Karpas-422 (cell line): ENCODE measurements at regions not wholly inside any gene's neighbourhood (a gene's known extent, or its start where the extent isn't known, plus 50 kb on each side); places are given as distances from the start of the nearest gene placed in this dataset.

Source experiments
- DNase-seq: peaks from one replicate; pipeline ENCODE4 v3.0.0-alpha.2; 2015
- H2AFZ ChIP-seq: fragments of 200-600 bp; sonication (generic); 2 replicates; pipeline ENCODE4 v1.6.1; 2014; ENCODE audit warnings: antibody characterized with exemption, low read length, mixed read lengths
- H3K27ac ChIP-seq: fragments of 200-600 bp; sonication (generic); 2 replicates; pipeline ENCODE4 v1.5.1; 2014; ENCODE audit warnings: mild to moderate bottlenecking, low read length, moderate library complexity
- H3K27me3 ChIP-seq: fragments of 200-600 bp; sonication (generic); 2 replicates; pipeline ENCODE4 v1.6.1; 2014; ENCODE audit warnings: low read length, mixed read lengths
- H3K36me3 ChIP-seq: fragments of 200-600 bp; sonication (generic); 2 replicates; pipeline ENCODE4 v1.6.1; 2014; ENCODE audit warnings: low read length, mixed read lengths; ENCODE audit not compliant: insufficient read depth
- H3K4me1 ChIP-seq: fragments of 200-600 bp; sonication (generic); 2 replicates; pipeline ENCODE4 v1.6.1; 2014; ENCODE audit warnings: mild to moderate bottlenecking, low read length, mixed read lengths
- H3K4me2 ChIP-seq: fragments of 200-600 bp; sonication (generic); 2 replicates; pipeline ENCODE4 v1.6.1; 2014; ENCODE audit warnings: low read length, low read depth, mild to moderate bottlenecking; ENCODE audit not compliant: poor library complexity, severe bottlenecking
- H3K4me3 ChIP-seq: fragments of 200-600 bp; sonication (generic); 2 replicates; pipeline ENCODE4 v1.5.1; 2014; ENCODE audit warnings: mild to moderate bottlenecking, antibody characterized with exemption, low read length, mixed read lengths
- H3K79me2 ChIP-seq: fragments of 200-600 bp; sonication (generic); 2 replicates; pipeline ENCODE4 v1.6.1; 2014; ENCODE audit warnings: mild to moderate bottlenecking, low read length, mixed read lengths
- H3K9ac ChIP-seq: fragments of 200-600 bp; sonication (generic); 2 replicates; pipeline ENCODE4 v1.6.0; 2014; ENCODE audit warnings: low read length
- H3K9me2 ChIP-seq: fragments of 200-600 bp; sonication (generic), shearing (Covaris generic); replicated peaks from 2 replicates; pipeline ENCODE4 v1.6.0; 2014; ENCODE audit warnings: mild to moderate bottlenecking, low read length, moderate library complexity; ENCODE audit not compliant: insufficient read depth
- H3K9me3 ChIP-seq: fragments of 300-700, 200-600 bp; sonication (generic); 2 replicates; pipeline ENCODE4 v1.6.1; 2014; ENCODE audit warnings: low read length, mixed read lengths
- H4K20me1 ChIP-seq: fragments of 200-600 bp; sonication (generic); 2 replicates; pipeline ENCODE4 v1.6.1; 2014; ENCODE audit warnings: mild to moderate bottlenecking, antibody characterized with exemption, low read length, low read depth; ENCODE audit not compliant: insufficient read depth

- no peaks in the 10 kb centered on the region for H3K36me3 ChIP-seq
- DNase-seq = no peak
- H3K9me3 ChIP-seq = peaks cover 41% of the 10 kb centered on the region
- H3K4me2 ChIP-seq = no peak overlapping the region
- no peaks in the 10 kb centered on the region for H3K79me2 ChIP-seq
- H2AFZ ChIP-seq = no peak overlapping the region
- H3K9ac ChIP-seq = no peak overlapping the region
- H3K27ac ChIP-seq = no peak overlapping the region
- no peak overlapping the region for H3K4me3 ChIP-seq
- H3K9me2 ChIP-seq = no peaks in the 10 kb centered on the region
- no peaks in the 10 kb centered on the region for H3K27me3 ChIP-seq
- no peaks in the 10 kb centered on the region for H4K20me1 ChIP-seq
- H3K4me1 ChIP-seq = no peaks in the 10 kb centered on the region
Measured at GRCh38 chr13:55467476-55467875, 1673.2 kb upstream of the PRR20A start.

DNA sequence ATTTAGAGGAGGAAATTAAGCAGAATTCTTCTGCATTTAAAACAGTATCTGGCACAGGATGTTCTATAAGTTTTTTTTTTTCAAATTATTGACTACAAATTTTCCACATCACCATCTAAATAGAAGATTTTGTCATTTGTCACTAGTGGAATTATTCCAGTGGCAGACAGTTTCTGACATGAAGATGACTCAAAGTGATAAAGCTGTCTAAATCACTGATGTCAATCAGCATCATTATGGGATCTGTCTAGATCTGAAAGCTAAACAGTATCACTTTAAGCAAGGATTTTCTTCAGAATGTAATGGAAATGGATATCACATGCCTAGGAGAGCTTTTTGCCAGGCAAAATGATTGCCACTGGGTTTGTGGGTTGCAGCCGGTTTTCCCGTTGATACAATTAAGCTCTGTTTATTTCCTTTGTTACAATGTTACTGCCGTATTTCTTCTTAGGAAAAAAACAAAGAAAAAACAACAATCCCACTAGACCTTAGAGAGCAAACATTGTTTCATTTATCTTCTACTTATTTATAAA lies 1657.0 kb upstream of the PRR20A start:
- Histone ChIP-seq H3K79me2 (no peaks in the 10 kb centered on the region), H3K9me3 (peaks cover 25% of the 10 kb centered on the region), H3K36me3 (no peaks in the 10 kb centered on the region), H4K20me1 (no peaks in the 10 kb centered on the region), H3K9me2 (no peaks in the 10 kb centered on the region), H3K9ac (no peak overlapping the region), H3K4me1 (no peaks in the 10 kb centered on the region), H3K27ac (no peak overlapping the region), H2AFZ (no peak overlapping the region), H3K4me2 (no peak overlapping the region), H3K27me3 (no peaks in the 10 kb centered on the region), H3K4me3 (no peak overlapping the region)
- DNase-seq = no peak

GRCh38 chr13:55493297-55493696 lies 1647.4 kb upstream of the PRR20A start:
- Histone ChIP-seq H2AFZ (no peak overlapping the region), H3K36me3 (no peaks in the 10 kb centered on the region), H3K9me2 (no peaks in the 10 kb centered on the region), H4K20me1 (no peaks in the 10 kb centered on the region), H3K79me2 (no peaks in the 10 kb centered on the region), H3K27ac (no peak overlapping the region), H3K4me3 (no peak overlapping the region), H3K4me1 (no peaks in the 10 kb centered on the region), H3K9me3 (peaks cover 28% of the 10 kb centered on the region), H3K4me2 (no peak overlapping the region), H3K27me3 (no peaks in the 10 kb centered on the region), H3K9ac (no peak overlapping the region)
- no peak for DNase-seq

GRCh38 chr13:55497486-55497885 lies 1643.2 kb upstream of the PRR20A start:
- Histone ChIP-seq H3K9ac (no peak overlapping the region), H4K20me1 (no peaks in the 10 kb centered on the region), H3K79me2 (no peaks in the 10 kb centered on the region), H3K4me2 (no peak overlapping the region), H3K27me3 (no peaks in the 10 kb centered on the region), H3K9me3 (peaks cover 36% of the 10 kb centered on the region), H3K27ac (no peak overlapping the region), H3K4me1 (no peaks in the 10 kb centered on the region), H3K9me2 (no peaks in the 10 kb centered on the region), H2AFZ (no peak overlapping the region), H3K36me3 (no peaks in the 10 kb centered on the region), H3K4me3 (no peak overlapping the region)
- no peak for DNase-seq

GRCh38 chr13:55500694-55501093 lies 1640.0 kb upstream of the PRR20A start:
- H2AFZ ChIP-seq = no peak overlapping the region
- H3K9ac ChIP-seq = no peak overlapping the region
- no peaks in the 10 kb centered on the region for H4K20me1 ChIP-seq
- H3K36me3 ChIP-seq = no peaks in the 10 kb centered on the region
- no peaks in the 10 kb centered on the region for H3K79me2 ChIP-seq
- H3K27me3 ChIP-seq = no peaks in the 10 kb centered on the region
- H3K4me3 ChIP-seq = no peak overlapping the region
- DNase-seq = no peak
- H3K9me3 ChIP-seq = peaks cover 38% of the 10 kb centered on the region
- H3K9me2 ChIP-seq = no peaks in the 10 kb centered on the region
- no peak overlapping the region for H3K4me2 ChIP-seq
- H3K4me1 ChIP-seq = no peaks in the 10 kb centered on the region
- no peak overlapping the region for H3K27ac ChIP-seq

GRCh38 chr13:55516610-55517009 lies 1624.1 kb upstream of the PRR20A start:
- Histone ChIP-seq H2AFZ (no peak overlapping the region), H3K36me3 (no peaks in the 10 kb centered on the region), H4K20me1 (no peaks in the 10 kb centered on the region), H3K9me3 (peaks cover 9% of the 10 kb centered on the region; the same call in 1 of the 2 replicates), H3K4me3 (no peak overlapping the region), H3K27me3 (no peaks in the 10 kb centered on the region), H3K27ac (no peak overlapping the region), H3K9ac (no peak overlapping the region), H3K9me2 (no peaks in the 10 kb centered on the region), H3K4me1 (no peaks in the 10 kb centered on the region), H3K4me2 (no peak overlapping the region), H3K79me2 (no peaks in the 10 kb centered on the region)
- no peak for DNase-seq

DNA sequence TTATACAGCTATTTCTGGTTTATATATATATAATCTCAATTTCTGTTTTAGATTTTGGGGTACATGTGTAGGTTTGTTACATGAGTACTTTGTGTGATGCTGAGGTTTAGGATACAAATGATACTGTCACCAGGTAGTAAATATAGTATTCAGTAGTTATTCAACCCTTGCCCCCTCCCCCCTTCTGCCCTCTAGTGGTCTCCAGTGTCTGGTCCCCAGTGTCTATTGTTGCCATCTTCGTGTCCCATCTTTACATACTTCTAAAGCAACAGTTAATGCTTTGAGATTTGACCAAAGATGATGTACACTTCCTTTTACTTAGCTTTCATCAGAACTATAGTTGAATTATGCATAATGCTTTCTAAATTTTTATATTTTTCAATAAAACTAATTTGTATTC lies 1623.4 kb upstream of the PRR20A start:
- no peaks in the 10 kb centered on the region for H3K4me1 ChIP-seq
- no peaks in the 10 kb centered on the region for H3K36me3 ChIP-seq
- H3K9me3 ChIP-seq = peaks cover 5% of the 10 kb centered on the region; the same call in 1 of the 2 replicates
- H4K20me1 ChIP-seq = no peaks in the 10 kb centered on the region
- no peaks in the 10 kb centered on the region for H3K9me2 ChIP-seq
- no peaks in the 10 kb centered on the region for H3K79me2 ChIP-seq
- no peaks in the 10 kb centered on the region for H3K27me3 ChIP-seq
- no peak overlapping the region for H3K9ac ChIP-seq
- H3K4me2 ChIP-seq = no peak overlapping the region
- H3K27ac ChIP-seq = no peak overlapping the region
- DNase-seq = no peak
- H3K4me3 ChIP-seq = no peak overlapping the region
- H2AFZ ChIP-seq = no peak overlapping the region

GRCh38 chr13:55528434-55528833 lies 1612.3 kb upstream of the PRR20A start:
- no peaks in the 10 kb centered on the region for H4K20me1 ChIP-seq
- no peaks in the 10 kb centered on the region for H3K27me3 ChIP-seq
- no peaks in the 10 kb centered on the region for H3K4me1 ChIP-seq
- H3K27ac ChIP-seq = no peak overlapping the region
- no peaks in the 10 kb centered on the region for H3K36me3 ChIP-seq
- H2AFZ ChIP-seq = no peak overlapping the region
- no peak overlapping the region for H3K4me2 ChIP-seq
- no peak overlapping the region for H3K4me3 ChIP-seq
- peaks cover 31% of the 10 kb centered on the region for H3K9me3 ChIP-seq
- no peak overlapping the region for H3K9ac ChIP-seq
- no peaks in the 10 kb centered on the region for H3K79me2 ChIP-seq
- no peak for DNase-seq
- no peaks in the 10 kb centered on the region for H3K9me2 ChIP-seq

GRCh38 chr13:55534306-55534705 lies 1606.4 kb upstream of the PRR20A start:
- no peaks in the 10 kb centered on the region for H3K9me2 ChIP-seq
- no peaks in the 10 kb centered on the region for H3K79me2 ChIP-seq
- H3K9me3 ChIP-seq = peaks cover 42% of the 10 kb centered on the region

More at GRCh38 chr13:55534306-55534705, 1606.4 kb upstream of the PRR20A start:
- H3K9ac ChIP-seq = no peak overlapping the region
- no peak overlapping the region for H3K4me3 ChIP-seq
- H3K4me1 ChIP-seq = no peaks in the 10 kb centered on the region
- no peaks in the 10 kb centered on the region for H3K27me3 ChIP-seq
- no peak for DNase-seq
- H3K4me2 ChIP-seq = no peak overlapping the region
- no peak overlapping the region for H2AFZ ChIP-seq
- no peaks in the 10 kb centered on the region for H4K20me1 ChIP-seq
- no peak overlapping the region for H3K27ac ChIP-seq
- H3K36me3 ChIP-seq = no peaks in the 10 kb centered on the region
